ENCODE measurements at regions not wholly inside any gene's neighbourhood (a gene's known extent, or its start where the extent isn't known, plus 50 kb on each side); places are given as distances from the start of the nearest gene placed in this dataset.

DNA sequence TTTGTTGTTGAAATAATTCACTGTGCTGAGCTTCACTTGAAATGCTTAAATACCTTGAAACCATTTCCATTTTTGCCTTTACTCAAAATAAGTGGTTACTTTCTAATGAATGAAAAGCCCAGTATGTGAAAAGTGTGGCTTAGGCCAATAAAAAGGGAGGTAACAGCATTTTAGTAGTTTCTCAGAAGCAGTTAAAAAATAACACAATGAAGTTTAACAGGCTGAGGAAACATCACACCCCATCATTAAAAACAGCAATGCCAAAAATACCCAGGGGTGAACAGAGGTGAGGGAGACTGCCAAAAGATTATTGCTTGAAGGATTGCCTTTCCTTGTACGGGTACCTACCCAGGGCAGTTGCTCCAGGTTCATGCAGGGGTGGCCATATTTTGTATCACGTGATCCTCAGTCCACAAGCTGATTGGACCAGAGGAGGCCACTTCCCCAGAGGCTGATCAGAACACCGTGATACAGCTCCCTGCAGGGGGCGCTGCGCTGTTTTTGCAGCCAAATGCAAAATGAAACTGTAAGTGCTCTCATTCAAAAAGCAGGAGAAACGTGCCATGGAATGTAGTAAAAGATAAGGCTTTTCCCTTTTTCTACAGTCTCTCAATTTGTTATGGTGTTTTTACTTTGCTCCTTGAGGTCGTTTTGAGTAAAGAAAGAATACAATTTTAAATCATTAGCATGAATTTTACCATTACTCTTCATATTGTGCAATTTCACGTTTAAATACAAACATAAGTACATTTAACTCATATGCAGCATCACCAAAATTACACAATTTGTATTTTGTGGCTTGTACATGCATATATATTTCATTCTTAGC lies 70.2 kb upstream of the SH3BP4 start (continued):
- TF ChIP-seq HOXA7 (CRISPR knock-in tag; IDR thresholded peaks at IDR 0.05; ENCODE audit: borderline replicate concordance) (no peak), ZNF747 (tag by site-specific recombination; IDR thresholded peaks at IDR 0.05) (no peak), ZFP41 (tag by site-specific recombination; IDR thresholded peaks at IDR 0.05; ENCODE audit: borderline replicate concordance) (no peak), ZNF155 (tag by site-specific recombination; IDR thresholded peaks at IDR 0.05) (no peak), ZNF510 (tag by site-specific recombination; IDR thresholded peaks at IDR 0.05; ENCODE audit: insufficient replicate concordance) (peak; percentile 81), ZNF239 (tag by site-specific recombination; IDR thresholded peaks at IDR 0.05) (no peak), ZNF366 (tag by site-specific recombination; conservative IDR thresholded peaks at IDR 0.05) (peak; percentile 56; the same call in 1 of the 2 replicates), ZNF169 (tag by site-specific recombination; IDR thresholded peaks at IDR 0.05) (no peak), ZNF654 (tag by site-specific recombination; IDR thresholded peaks at IDR 0.05; ENCODE audit: low read depth) (peak; percentile 49), ZNF335 (tag by site-specific recombination; conservative IDR thresholded peaks at IDR 0.05) (no peak; the same call in 1 of the 2 replicates), KLF8 (tag by site-specific recombination; IDR thresholded peaks at IDR 0.05) (peak; percentile 75), ZNF621 (tag by site-specific recombination; IDR thresholded peaks at IDR 0.05) (no peak), REPIN1 (tag by site-specific recombination; IDR thresholded peaks at IDR 0.05; ENCODE audit: low read depth) (no peak), ZNF843 (tag by site-specific recombination; IDR thresholded peaks at IDR 0.05) (peak; percentile 65; the same call in 1 of the 2 replicates), ZBTB1 (tag by site-specific recombination; IDR thresholded peaks at IDR 0.05) (no peak), ZNF10 (tag by site-specific recombination; IDR thresholded peaks at IDR 0.05) (no peak), RBAK (tag by site-specific recombination; IDR thresholded peaks at IDR 0.05) (no peak), ZXDB (tag by site-specific recombination; IDR thresholded peaks at IDR 0.05) (peak; percentile 55; the same call in 1 of the 2 replicates), ZNF514 (tag by site-specific recombination; IDR thresholded peaks at IDR 0.05) (no peak), KLF10 (tag by site-specific recombination; IDR thresholded peaks at IDR 0.05) (0 out of 2 replicates have a peak, but pooled peaks have one; percentile 23), ZBTB7A (tag by site-specific recombination; IDR thresholded peaks at IDR 0.05; ENCODE audit: low read depth) (no peak), YY1 (tag by site-specific recombination; IDR thresholded peaks at IDR 0.05) (0 out of 2 replicates have a peak, but pooled peaks have one; percentile 47), ZNF670 (tag by site-specific recombination; IDR thresholded peaks at IDR 0.05; ENCODE audit: low read depth) (no peak), SP7 (tag by site-specific recombination; IDR thresholded peaks at IDR 0.05) (peak; percentile 96)
- TF ChIP-seq, protein P1, sequence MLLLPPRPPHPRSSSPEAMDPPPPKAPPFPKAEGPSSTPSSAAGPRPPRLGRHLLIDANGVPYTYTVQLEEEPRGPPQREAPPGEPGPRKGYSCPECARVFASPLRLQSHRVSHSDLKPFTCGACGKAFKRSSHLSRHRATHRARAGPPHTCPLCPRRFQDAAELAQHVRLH (tag by site-specific recombination; IDR thresholded peaks at IDR 0.05): 0 out of 2 replicates have a peak, but pooled peaks have one; percentile 34
- TF ChIP-seq, protein P2, sequence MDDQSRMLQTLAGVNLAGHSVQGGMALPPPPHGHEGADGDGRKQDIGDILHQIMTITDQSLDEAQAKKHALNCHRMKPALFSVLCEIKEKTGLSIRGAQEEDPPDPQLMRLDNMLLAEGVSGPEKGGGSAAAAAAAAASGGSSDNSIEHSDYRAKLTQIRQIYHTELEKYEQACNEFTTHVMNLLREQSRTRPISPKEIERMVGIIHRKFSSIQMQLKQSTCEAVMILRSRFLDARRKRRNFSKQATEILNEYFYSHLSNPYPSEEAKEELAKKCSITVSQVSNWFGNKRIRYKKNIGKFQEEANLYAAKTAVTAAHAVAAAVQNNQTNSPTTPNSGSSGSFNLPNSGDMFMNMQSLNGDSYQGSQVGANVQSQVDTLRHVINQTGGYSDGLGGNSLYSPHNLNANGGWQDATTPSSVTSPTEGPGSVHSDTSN (CRISPR knock-in tag; IDR thresholded peaks at IDR 0.05): no peak
- TF ChIP-seq, protein P3, sequence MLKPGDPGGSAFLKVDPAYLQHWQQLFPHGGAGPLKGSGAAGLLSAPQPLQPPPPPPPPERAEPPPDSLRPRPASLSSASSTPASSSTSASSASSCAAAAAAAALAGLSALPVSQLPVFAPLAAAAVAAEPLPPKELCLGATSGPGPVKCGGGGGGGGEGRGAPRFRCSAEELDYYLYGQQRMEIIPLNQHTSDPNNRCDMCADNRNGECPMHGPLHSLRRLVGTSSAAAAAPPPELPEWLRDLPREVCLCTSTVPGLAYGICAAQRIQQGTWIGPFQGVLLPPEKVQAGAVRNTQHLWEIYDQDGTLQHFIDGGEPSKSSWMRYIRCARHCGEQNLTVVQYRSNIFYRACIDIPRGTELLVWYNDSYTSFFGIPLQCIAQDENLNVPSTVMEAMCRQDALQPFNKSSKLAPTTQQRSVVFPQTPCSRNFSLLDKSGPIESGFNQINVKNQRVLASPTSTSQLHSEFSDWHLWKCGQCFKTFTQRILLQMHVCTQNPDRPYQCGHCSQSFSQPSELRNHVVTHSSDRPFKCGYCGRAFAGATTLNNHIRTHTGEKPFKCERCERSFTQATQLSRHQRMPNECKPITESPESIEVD (tag by site-specific recombination; IDR thresholded peaks at IDR 0.05): peak; percentile 84
- TF ChIP-seq, protein P4, sequence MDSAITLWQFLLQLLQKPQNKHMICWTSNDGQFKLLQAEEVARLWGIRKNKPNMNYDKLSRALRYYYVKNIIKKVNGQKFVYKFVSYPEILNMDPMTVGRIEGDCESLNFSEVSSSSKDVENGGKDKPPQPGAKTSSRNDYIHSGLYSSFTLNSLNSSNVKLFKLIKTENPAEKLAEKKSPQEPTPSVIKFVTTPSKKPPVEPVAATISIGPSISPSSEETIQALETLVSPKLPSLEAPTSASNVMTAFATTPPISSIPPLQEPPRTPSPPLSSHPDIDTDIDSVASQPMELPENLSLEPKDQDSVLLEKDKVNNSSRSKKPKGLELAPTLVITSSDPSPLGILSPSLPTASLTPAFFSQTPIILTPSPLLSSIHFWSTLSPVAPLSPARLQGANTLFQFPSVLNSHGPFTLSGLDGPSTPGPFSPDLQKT (IDR thresholded peaks at IDR 0.05; ENCODE audit: borderline replicate concordance, low read depth, low read length): no peak
- TF ChIP-seq, protein P5, sequence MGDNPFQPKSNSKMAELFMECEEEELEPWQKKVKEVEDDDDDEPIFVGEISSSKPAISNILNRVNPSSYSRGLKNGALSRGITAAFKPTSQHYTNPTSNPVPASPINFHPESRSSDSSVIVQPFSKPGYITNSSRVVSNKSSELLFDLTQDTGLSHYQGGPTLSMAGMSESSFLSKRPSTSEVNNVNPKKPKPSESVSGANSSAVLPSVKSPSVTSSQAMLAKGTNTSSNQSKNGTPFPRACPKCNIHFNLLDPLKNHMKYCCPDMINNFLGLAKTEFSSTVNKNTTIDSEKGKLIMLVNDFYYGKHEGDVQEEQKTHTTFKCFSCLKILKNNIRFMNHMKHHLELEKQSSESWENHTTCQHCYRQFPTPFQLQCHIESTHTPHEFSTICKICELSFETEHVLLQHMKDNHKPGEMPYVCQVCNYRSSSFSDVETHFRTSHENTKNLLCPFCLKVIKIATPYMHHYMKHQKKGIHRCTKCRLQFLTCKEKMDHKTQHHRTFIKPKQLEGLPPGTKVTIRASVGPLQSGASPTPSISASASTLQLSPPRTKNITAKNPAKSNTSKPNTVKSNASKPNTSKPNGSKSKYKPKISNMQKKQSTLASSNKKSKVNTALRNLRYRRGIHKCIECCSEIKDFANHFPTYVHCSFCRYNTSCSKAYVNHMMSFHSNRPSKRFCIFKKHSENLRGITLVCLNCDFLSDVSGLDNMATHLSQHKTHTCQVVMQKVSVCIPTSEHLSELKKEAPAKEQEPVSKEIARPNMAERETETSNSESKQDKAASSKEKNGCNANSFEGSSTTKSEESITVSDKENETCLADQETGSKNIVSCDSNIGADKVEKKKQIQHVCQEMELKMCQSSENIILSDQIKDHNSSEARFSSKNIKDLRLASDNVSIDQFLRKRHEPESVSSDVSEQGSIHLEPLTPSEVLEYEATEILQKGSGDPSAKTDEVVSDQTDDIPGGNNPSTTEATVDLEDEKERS (tag by site-specific recombination; IDR thresholded peaks at IDR 0.05): no peak

Data from HEK293 (cell line).